Vagina (tissue), 2 donors: ENCODE measurements at regions not wholly inside any gene's neighbourhood (a gene's known extent, or its start where the extent isn't known, plus 50 kb on each side); places are given as distances from the start of the nearest gene placed in this dataset.

ENCODE experiments used
- CTCF ChIP-seq, 3 experiments: fragments of 450-650 bp in 2 of 3; fragments of 200-600 bp in 1 of 3; sonication (generic) in 1 of 3; IDR thresholded peaks; one replicate each; pipeline ENCODE4 v1.5.1; 2017 to 2019; ENCODE audit warnings: antibody characterized with exemption in 3 of 3, mild to moderate bottlenecking in 2 of 3, moderate library complexity in 2 of 3
- POLR2A ChIP-seq, 2 donors: fragments of 450-650 bp; IDR thresholded peaks; one replicate each; pipeline ENCODE4 v1.6.1; 2017; ENCODE audit warnings: antibody characterized with exemption in 2 of 2, mild to moderate bottlenecking in 2 of 2, moderate library complexity in 2 of 2

- TF ChIP-seq POLR2A (IDR thresholded peaks at IDR 0.05), result no peak
- TF ChIP-seq CTCF (IDR thresholded peaks at IDR 0.05), result no peak
Measured at GRCh38 chr1:90411185-90411584, 305.9 kb downstream of the BARHL2 start.
